ENCODE measurements at regions not wholly inside any gene's neighbourhood (a gene's known extent, or its start where the extent isn't known, plus 50 kb on each side); places are given as distances from the start of the nearest gene placed in this dataset.
"Not testable (repeated sequence)": the region's sequence is repeated elsewhere in the genome, so short reads cannot be mapped to it uniquely, and the experiment has no call there.

DNA sequence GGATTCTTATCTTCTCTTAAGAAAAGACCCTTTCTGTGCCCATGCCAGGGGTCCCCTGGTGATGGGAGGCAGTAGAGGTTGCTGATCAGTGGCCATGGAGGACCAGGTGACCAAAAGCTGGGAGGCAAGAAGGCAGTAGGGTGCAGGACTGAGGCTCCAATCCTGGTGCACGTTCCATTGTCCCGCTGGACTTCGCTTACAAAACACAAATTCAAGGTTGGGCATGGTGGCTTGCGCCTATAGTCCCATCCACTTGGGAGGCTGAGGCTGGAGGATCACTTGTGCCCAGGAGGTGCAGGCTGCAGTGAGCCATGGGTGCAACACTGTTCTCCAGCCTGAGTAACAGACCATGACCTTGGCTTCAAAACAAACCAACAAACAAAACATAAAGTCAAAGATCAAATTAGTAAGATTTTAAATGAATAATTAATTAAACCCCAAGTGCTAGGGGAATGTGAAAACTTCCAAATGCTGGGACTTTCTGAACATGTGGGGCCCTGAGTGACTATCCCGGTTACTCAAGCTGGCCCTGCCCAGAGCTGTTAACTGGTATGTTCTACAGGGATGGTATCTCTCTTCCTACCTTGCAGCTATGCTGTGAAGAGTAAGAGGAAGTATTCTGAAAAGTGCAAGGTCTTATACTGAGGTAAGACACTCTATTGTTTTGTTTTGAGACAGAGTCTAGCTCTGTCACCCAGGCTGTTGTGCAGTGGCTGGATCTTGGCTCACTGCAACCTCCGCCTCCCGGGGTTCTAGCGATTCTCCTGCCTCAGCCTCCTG, 97.6 kb downstream of the LYZL2 start:
- H3K4me3 Mint-ChIP-seq: no peak overlapping the region
- TF ChIP-seq CTCF (conservative IDR thresholded peaks at IDR 0.05): no peak
- H3K36me3 Mint-ChIP-seq: no peaks in the 10 kb centered on the region
- peak overlapping the region; percentile 46 for H3K27ac Mint-ChIP-seq
- DNase-seq (ENCODE audit: extremely low spot score, unreplicated experiment): no peak
- no peaks in the 10 kb centered on the region for H3K27me3 Mint-ChIP-seq
- peaks cover 21% of the 10 kb centered on the region for H3K4me1 Mint-ChIP-seq (ENCODE audit: unreplicated experiment)
- H3K9me3 Mint-ChIP-seq: no peaks in the 10 kb centered on the region

DNA sequence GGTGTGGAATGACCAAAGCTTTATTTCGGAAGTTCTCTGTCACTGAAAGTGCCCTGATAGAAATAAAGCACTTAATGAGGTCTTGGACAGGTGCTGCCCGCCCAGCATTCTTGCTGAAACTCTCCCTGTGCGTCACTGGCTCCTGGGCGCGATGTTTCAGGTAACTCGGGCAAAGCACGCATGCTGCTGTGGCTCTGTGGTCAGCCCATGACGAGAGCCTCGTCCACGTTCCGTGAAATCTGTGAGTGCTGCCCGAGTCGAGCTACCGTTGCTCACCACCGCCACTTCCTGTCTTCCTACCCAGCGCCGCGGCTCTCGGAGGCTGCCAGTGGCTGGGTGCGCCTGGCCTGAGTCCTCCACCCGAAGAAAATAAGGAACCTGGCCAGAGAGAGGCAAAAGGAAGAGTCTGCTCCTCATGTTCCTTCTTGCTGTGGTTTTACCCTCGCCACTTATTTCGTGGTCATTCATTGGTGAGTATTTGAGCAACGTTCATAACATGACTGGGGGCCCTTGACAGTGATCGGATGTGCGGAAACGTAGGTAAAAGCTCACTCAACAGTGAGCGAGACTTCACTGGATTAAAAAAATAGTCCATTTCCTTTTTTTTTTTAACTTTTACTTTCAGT, 95.5 kb downstream of the MAP3K8 start:
- Mint-ChIP-seq H3K36me3 (no peaks in the 10 kb centered on the region), H3K4me1 (ENCODE audit: unreplicated experiment) (peaks cover 11% of the 10 kb centered on the region), H3K9me3 (no peaks in the 10 kb centered on the region), H3K4me3 (no peak overlapping the region), H3K27me3 (no peaks in the 10 kb centered on the region), H3K27ac (no peak overlapping the region)
- no peak for DNase-seq (ENCODE audit: extremely low spot score, unreplicated experiment)
- no peak for TF ChIP-seq CTCF (conservative IDR thresholded peaks at IDR 0.05)

DNA sequence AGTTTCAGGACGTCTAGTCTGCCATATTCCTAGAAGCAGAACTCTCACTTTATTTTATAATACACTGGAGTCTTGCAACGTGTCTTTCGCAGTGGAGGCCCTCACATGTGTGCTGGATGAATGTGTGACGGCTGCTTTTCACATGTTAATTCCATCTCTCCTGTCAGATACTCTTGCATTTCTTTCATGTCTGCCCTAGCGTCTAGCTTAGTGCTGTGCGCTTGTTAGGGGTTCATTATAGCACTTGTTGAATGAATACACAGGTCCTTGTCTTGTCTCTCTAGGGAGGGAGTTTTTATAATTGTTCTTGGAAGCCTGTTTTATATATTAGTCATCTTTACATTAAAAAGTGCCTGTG, 94.4 kb downstream of the MAP3K8 start:
- peak; percentile 15 for TF ChIP-seq CTCF (conservative IDR thresholded peaks at IDR 0.05)
- peak overlapping the region; percentile 75 for H3K27ac Mint-ChIP-seq

DNA sequence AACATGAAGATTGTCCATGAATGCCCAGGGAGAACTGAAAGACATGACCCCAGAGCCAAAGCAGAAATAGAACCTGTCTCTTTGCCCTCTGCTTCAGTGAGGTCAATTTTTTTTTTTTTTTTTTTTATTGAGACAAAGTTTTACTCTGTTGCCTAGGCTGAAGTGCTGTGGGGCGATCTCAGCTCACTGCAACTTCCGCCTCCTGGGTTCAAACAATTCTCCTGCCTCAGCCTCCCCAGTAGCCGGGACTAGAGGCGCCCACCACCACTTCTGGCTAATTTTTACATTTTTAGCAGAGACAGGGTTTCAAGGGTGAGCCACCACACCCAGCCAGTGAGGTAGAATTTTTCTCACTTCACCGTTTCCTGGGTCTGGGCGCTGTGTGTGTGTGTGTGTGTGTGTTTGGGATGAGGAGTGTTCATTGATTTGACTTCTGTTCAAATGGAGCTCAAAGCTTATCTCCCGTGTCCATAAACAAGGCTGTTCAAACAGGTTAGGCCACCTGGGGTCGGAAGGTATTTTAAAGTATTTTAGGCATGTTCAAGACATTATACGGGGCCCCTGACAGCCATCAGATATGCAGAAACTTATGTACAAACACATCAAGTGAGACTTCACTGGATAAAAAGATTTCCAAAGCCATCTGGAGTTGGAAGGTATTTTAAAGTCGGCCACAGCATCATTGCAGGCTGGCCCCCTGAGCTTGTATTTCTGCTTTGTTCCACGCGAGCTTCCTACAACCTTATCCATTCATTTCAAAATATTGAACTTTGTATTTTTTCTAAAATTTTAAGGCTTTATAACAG, 93.8 kb downstream of the MAP3K8 start:
- Mint-ChIP-seq H3K4me3 (peak overlapping the region; percentile 48), H3K9me3 (no peaks in the 10 kb centered on the region), H3K4me1 (ENCODE audit: unreplicated experiment) (peaks cover 11% of the 10 kb centered on the region), H3K27ac (peak overlapping the region; percentile 75), H3K27me3 (no peaks in the 10 kb centered on the region), H3K36me3 (no peaks in the 10 kb centered on the region)
- TF ChIP-seq CTCF (conservative IDR thresholded peaks at IDR 0.05): no peak
- no peak for DNase-seq (ENCODE audit: extremely low spot score, unreplicated experiment)

More for the DNA sequence above, 94.4 kb downstream of the MAP3K8 start:
- Mint-ChIP-seq H3K4me1 (ENCODE audit: unreplicated experiment) (peaks cover 10% of the 10 kb centered on the region), H3K27me3 (no peaks in the 10 kb centered on the region), H3K36me3 (no peaks in the 10 kb centered on the region), H3K9me3 (no peaks in the 10 kb centered on the region), H3K4me3 (peak overlapping the region; percentile 48)
- DNase-seq (ENCODE audit: extremely low spot score, unreplicated experiment): no peak

- not testable (repeated sequence) for H3K9me3 Mint-ChIP-seq; H3K27me3 Mint-ChIP-seq; DNase-seq (ENCODE audit: extremely low spot score, unreplicated experiment); H3K36me3 Mint-ChIP-seq; H3K4me3 Mint-ChIP-seq
- peaks cover 14% of the 10 kb centered on the region for H3K4me1 Mint-ChIP-seq (ENCODE audit: unreplicated experiment)
- H3K27ac Mint-ChIP-seq: peak overlapping the region; percentile 73
Measured at GRCh38 chr10:30522661-30523078, 88.7 kb downstream of the MAP3K8 start.

- no peak for DNase-seq (ENCODE audit: extremely low spot score, unreplicated experiment)
- H3K4me3 Mint-ChIP-seq: no peak overlapping the region
- H3K4me1 Mint-ChIP-seq (ENCODE audit: unreplicated experiment): peaks cover 14% of the 10 kb centered on the region
- TF ChIP-seq CTCF (conservative IDR thresholded peaks at IDR 0.05): no peak
- no peak overlapping the region for H3K27ac Mint-ChIP-seq
- peaks cover 9% of the 10 kb centered on the region for H3K9me3 Mint-ChIP-seq
- H3K36me3 Mint-ChIP-seq: no peaks in the 10 kb centered on the region
- H3K27me3 Mint-ChIP-seq: no peaks in the 10 kb centered on the region
Measured at GRCh38 chr10:30518907-30519306, 84.9 kb downstream of the MAP3K8 start.
